GM19035 (cell line): ENCODE measurements at regions not wholly inside any gene's neighbourhood (a gene's known extent, or its start where the extent isn't known, plus 50 kb on each side); places are given as distances from the start of the nearest gene placed in this dataset.
"Not testable (repeated sequence)": the region's sequence is repeated elsewhere in the genome, so short reads cannot be mapped to it uniquely, and the experiment has no call there.

Experiments
- ATAC-seq: cut with Tn5 transposase; IDR thresholded peaks from one replicate; pipeline ENCODE4 v1.9.1; 2021; ENCODE audit not compliant: unreplicated experiment

- no peak for ATAC-seq
These were observed 143.9 kb downstream of the MAIP1 start for GRCh38 chr2:200099256-200099655.

GRCh38 chr2:200100027-200100426 lies 144.6 kb downstream of the MAIP1 start:
- ATAC-seq = no peak

GRCh38 chr2:200101922-200102321 lies 146.5 kb downstream of the MAIP1 start:
- ATAC-seq = no peak

- ATAC-seq = no peak
These were observed 147.6 kb downstream of the MAIP1 start for GRCh38 chr2:200102971-200103370.

- no peak for ATAC-seq
These were observed 148.6 kb downstream of the MAIP1 start for GRCh38 chr2:200104015-200104414.

- no peak for ATAC-seq
These were observed 152.3 kb downstream of the MAIP1 start for GRCh38 chr2:200107514-200108217.

- no peak for ATAC-seq
These were observed 154.0 kb downstream of the MAIP1 start for GRCh38 chr2:200109421-200109820.

GRCh38 chr2:200110381-200110780 lies 155.0 kb downstream of the MAIP1 start:
- ATAC-seq = no peak

- ATAC-seq = not testable (repeated sequence)
These were observed 157.8 kb downstream of the MAIP1 start for GRCh38 chr2:200113016-200113799.

- ATAC-seq = no peak
These were observed 163.9 kb downstream of the MAIP1 start for GRCh38 chr2:200119236-200119635.

- no peak for ATAC-seq
These were observed 166.5 kb downstream of the MAIP1 start for GRCh38 chr2:200121931-200122330.

- no peak for ATAC-seq
These were observed 167.3 kb downstream of the MAIP1 start for GRCh38 chr2:200122683-200123082.

GRCh38 chr2:200124665-200125368 lies 169.4 kb downstream of the MAIP1 start:
- not testable (repeated sequence) for ATAC-seq

- ATAC-seq = no peak
These were observed 170.3 kb downstream of the MAIP1 start for GRCh38 chr2:200125444-200126284.

- ATAC-seq = not testable (repeated sequence)
These were observed 170.9 kb downstream of the MAIP1 start for GRCh38 chr2:200126285-200126670.

GRCh38 chr2:200126680-200127079 lies 171.3 kb downstream of the MAIP1 start:
- not testable (repeated sequence) for ATAC-seq

GRCh38 chr2:200127848-200128247 lies 172.5 kb downstream of the MAIP1 start:
- no peak for ATAC-seq

GRCh38 chr2:200128296-200128695 lies 172.9 kb downstream of the MAIP1 start:
- ATAC-seq = no peak

GRCh38 chr2:200129721-200130462 lies 174.5 kb downstream of the MAIP1 start:
- no peak for ATAC-seq

- no peak for ATAC-seq
These were observed 175.4 kb downstream of the MAIP1 start for GRCh38 chr2:200130762-200131166.
